Fibroblast of villous mesenchyme (primary cell): ENCODE measurements at regions not wholly inside any gene's neighbourhood (a gene's known extent, or its start where the extent isn't known, plus 50 kb on each side); places are given as distances from the start of the nearest gene placed in this dataset.

Source experiments
- DNase-seq: peaks from one replicate; pipeline ENCODE4 v3.0.0-alpha.2; 2010; ENCODE audit warnings: low read depth
- H3K4me3 ChIP-seq: 2 replicates; pipeline ENCODE4 v1.5.1; 2011; ENCODE audit warnings: low read depth, mild to moderate bottlenecking, low read length
- CTCF ChIP-seq: IDR thresholded peaks from 2 replicates; pipeline ENCODE4 v1.5.1; 2012; ENCODE audit warnings: low read depth, mild to moderate bottlenecking, low read length; ENCODE audit not compliant: insufficient read depth

- TF ChIP-seq CTCF = no peak
- DNase-seq = no peak
- no peak overlapping the region for H3K4me3 ChIP-seq
Observed at GRCh38 chr10:120270906-120271305, 186.1 kb upstream of the PLPP4 start.

- H3K4me3 ChIP-seq = no peak overlapping the region
- no peak for TF ChIP-seq CTCF
- no peak for DNase-seq
Observed at GRCh38 chr10:120271696-120272095, 185.3 kb upstream of the PLPP4 start.

GRCh38 chr10:120272350-120272749 lies 184.7 kb upstream of the PLPP4 start:
- H3K4me3 ChIP-seq = no peak overlapping the region
- TF ChIP-seq CTCF = no peak
- no peak for DNase-seq

GRCh38 chr10:120278069-120278468 lies 179.0 kb upstream of the PLPP4 start:
- TF ChIP-seq CTCF = no peak
- no peak overlapping the region for H3K4me3 ChIP-seq
- no peak for DNase-seq

GRCh38 chr10:120279196-120279595 lies 177.8 kb upstream of the PLPP4 start:
- no peak for DNase-seq
- no peak for TF ChIP-seq CTCF
- no peak overlapping the region for H3K4me3 ChIP-seq

- no peak overlapping the region for H3K4me3 ChIP-seq
- no peak for TF ChIP-seq CTCF
- no peak for DNase-seq
Observed at GRCh38 chr10:120282421-120282820, 174.6 kb upstream of the PLPP4 start.

GRCh38 chr10:120282846-120283492 lies 174.1 kb upstream of the PLPP4 start:
- no peak for TF ChIP-seq CTCF
- no peak for DNase-seq
- no peak overlapping the region for H3K4me3 ChIP-seq
